GM12878 (cell line): ENCODE measurements at regions not wholly inside any gene's neighbourhood (a gene's known extent, or its start where the extent isn't known, plus 50 kb on each side); places are given as distances from the start of the nearest gene placed in this dataset.

Source experiments
- ATAC-seq: fragments of 200-7000 bp; cut with Tn5 transposase; 3 replicates; pipeline ENCODE4 v1.9.1; 2020; ENCODE audit warnings: mild to moderate bottlenecking, moderate library complexity
- BruUV-seq: library from RNA; stranded (reverse); fragments of 400-500 nt; replicated peaks from 2 replicates; lab custom pipeline; 2021; lab: Mats Ljungman, UMichigan
- CTCF ChIA-PET: fragments of 300-600 bp; sonication (Branson Sonifier 250); formaldehyde crosslinking; extraction: SDS; loops from one replicate; lab custom pipeline; 2021; ENCODE audit warnings: inconsistent platforms; lab: Yijun Ruan, JAX
- POLR2A ChIA-PET: fragments of 350-600 bp; formaldehyde crosslinking; extraction: SDS; loops from one replicate; lab custom pipeline; 2021; ENCODE audit warnings: inconsistent platforms; lab: Charles Lee
- RAD21 ChIA-PET: fragments of 300-600 bp; sonication (Branson Sonifier 250); formaldehyde crosslinking; loops from one replicate; lab custom pipeline; 2023; ENCODE audit warnings: antibody characterized with exemption; ENCODE audit not compliant: unreplicated experiment; lab: Charles Lee
- SMC1A ChIA-PET: fragments of 300-600 bp; sonication (Branson Sonifier 250); formaldehyde crosslinking; loops from one replicate; lab custom pipeline; 2023; ENCODE audit not compliant: unreplicated experiment, uncharacterized antibody; lab: Charles Lee
- DNase-seq: peaks from one replicate; pipeline ENCODE4 v3.0.0-alpha.2; 2011; ENCODE audit warnings: low read depth, low spot score
- FAIRE-seq: peaks from 3 replicates; lab custom pipeline; 2011; peaks lifted over from hg19 to GRCh38; lab: Jason Lieb, UNC
- H2AFZ ChIP-seq: 2 replicates; pipeline ENCODE4 v1.6.0; 2011; ENCODE audit warnings: low read depth, low read length, control low read depth; ENCODE audit not compliant: control insufficient read depth
- H3K27ac ChIP-seq: 2 replicates; pipeline ENCODE4 v1.5.1; 2011; ENCODE audit warnings: control low read depth; ENCODE audit not compliant: control insufficient read depth, insufficient read depth
- H3K27me3 ChIP-seq, 2 experiments: replicated peaks in 1 of 2; 2 replicates each; pipeline versions ENCODE4 v1.6.0 to v1.6.1; 2011; ENCODE audit warnings: low read length in 1 of 2; ENCODE audit not compliant: control insufficient read depth in 2 of 2, insufficient read depth in 2 of 2
- H3K36me3 ChIP-seq, 2 experiments: 2 replicates each; pipeline ENCODE4 v1.5.1; 2011; ENCODE audit warnings: low read length in 1 of 2; ENCODE audit not compliant: control insufficient read depth in 2 of 2, insufficient read depth in 2 of 2
- H3K4me1 ChIP-seq: 2 replicates; pipeline ENCODE4 v1.6.1; 2011; ENCODE audit warnings: mild to moderate bottlenecking, low read length, moderate library complexity, mixed read lengths; ENCODE audit not compliant: control insufficient read depth, insufficient read depth
- H3K4me2 ChIP-seq: 2 replicates; pipeline ENCODE4 v1.6.0; 2011; ENCODE audit warnings: control low read depth; ENCODE audit not compliant: control insufficient read depth, insufficient read depth
- H3K4me3 ChIP-seq: fragments of 200-600 bp; sonication (generic); 2 replicates; pipeline ENCODE4 v1.5.1; 2016
- H3K79me2 ChIP-seq: 2 replicates; pipeline ENCODE4 v1.6.0; 2011; ENCODE audit warnings: low read length; ENCODE audit not compliant: control insufficient read depth, insufficient read depth
- H3K9ac ChIP-seq: 2 replicates; pipeline ENCODE4 v1.8.0; 2011; ENCODE audit warnings: low read length, control low read depth, mixed read lengths; ENCODE audit not compliant: control insufficient read depth, insufficient read depth
- H3K9me3 ChIP-seq: replicated peaks from 3 replicates; pipeline ENCODE4 v1.5.1; 2011; ENCODE audit warnings: mild to moderate bottlenecking, low read length; ENCODE audit not compliant: control insufficient read depth, insufficient read depth
- H4K20me1 ChIP-seq: 2 replicates; pipeline ENCODE4 v1.6.0; 2011; ENCODE audit not compliant: control insufficient read depth, insufficient read depth
- BACH1 ChIP-seq: fragments of 450-650 bp; IDR thresholded peaks from 2 replicates; pipeline ENCODE4 v1.6.1; 2017; ENCODE audit warnings: mild to moderate bottlenecking, borderline replicate concordance
- CHD4 ChIP-seq: fragments of 200-600 bp; sonication (generic); IDR thresholded peaks from 2 replicates; pipeline ENCODE4 v1.6.1; 2016; ENCODE audit warnings: mild to moderate bottlenecking
- CREB1 ChIP-seq: IDR thresholded peaks from 2 replicates; pipeline ENCODE4 v1.6.1; 2012; ENCODE audit warnings: low read depth, mild to moderate bottlenecking, inconsistent platforms
- CREM ChIP-seq: IDR thresholded peaks from 2 replicates; pipeline ENCODE4 v1.6.1; 2014; ENCODE audit warnings: antibody characterized with exemption, low read depth
- IKZF1 ChIP-seq: fragments of 450-650 bp; conservative IDR thresholded peaks from 2 replicates; pipeline ENCODE4 v1.6.1; 2017; ENCODE audit warnings: antibody characterized with exemption, mild to moderate bottlenecking
- KLF5 ChIP-seq: fragments of 450-650 bp; IDR thresholded peaks from 2 replicates; pipeline ENCODE4 v1.6.1; 2014; ENCODE audit warnings: mild to moderate bottlenecking; ENCODE audit not compliant: partially characterized antibody
- MEF2B ChIP-seq: fragments of 450-650 bp; IDR thresholded peaks from 2 replicates; pipeline ENCODE4 v1.6.1; 2018; ENCODE audit warnings: mild to moderate bottlenecking, moderate library complexity; ENCODE audit not compliant: partially characterized antibody, poor library complexity, severe bottlenecking
- NR2C2 ChIP-seq: IDR thresholded peaks from 2 replicates; pipeline ENCODE4 v1.6.1; 2011; ENCODE audit warnings: borderline replicate concordance, low read depth; ENCODE audit not compliant: control insufficient read depth, insufficient read length
- RB1 ChIP-seq: fragments of 450-650 bp; formaldehyde crosslinking; IDR thresholded peaks from 2 replicates; pipeline ENCODE4 v1.6.1; 2017; ENCODE audit warnings: mild to moderate bottlenecking, borderline replicate concordance
- RBBP5 ChIP-seq: fragments of 200-600 bp; sonication (generic); conservative IDR thresholded peaks from 2 replicates; pipeline ENCODE4 v1.6.1; 2016
- SMC3 ChIP-seq: IDR thresholded peaks from 2 replicates; pipeline ENCODE4 v1.6.1; 2011; ENCODE audit warnings: low read length, improper control_type of control experiment, borderline replicate concordance
- TBL1XR1 ChIP-seq: IDR thresholded peaks from 2 replicates; pipeline ENCODE4 v1.6.1; 2012; ENCODE audit warnings: low read depth, low read length, improper control_type of control experiment
- YBX1 ChIP-seq: fragments of 450-650 bp; IDR thresholded peaks from 2 replicates; pipeline ENCODE4 v1.6.1; 2016; ENCODE audit warnings: antibody characterized with exemption
- ZBTB33 ChIP-seq: fragments of 450-650 bp; IDR thresholded peaks from 2 replicates; pipeline ENCODE4 v1.6.1; 2017; ENCODE audit warnings: mild to moderate bottlenecking
- ZNF217 ChIP-seq: fragments of 450-650 bp; IDR thresholded peaks from 2 replicates; pipeline ENCODE4 v1.6.1; 2017; ENCODE audit warnings: antibody characterized with exemption, mild to moderate bottlenecking
- ZSCAN29 ChIP-seq: fragments of 450-650 bp; IDR thresholded peaks from 2 replicates; pipeline ENCODE4 v1.6.1; 2017; ENCODE audit warnings: mild to moderate bottlenecking, moderate library complexity
- WGBS: methylation state at CpG from one replicate; pipeline ENCODE4 v1.1.6; 2016; ENCODE audit warnings: low lambda C conversion rate; ENCODE audit not compliant: insufficient replicate concordance, insufficient coverage; ENCODE audit errors: missing lambda C conversion rate; 5-methylcytosine and 5-hydroxymethylcytosine counted together
- in situ Hi-C: fragments of 300-500 bp; cut with MboI; formaldehyde crosslinking; loops from 9 replicates; pipeline ENCODE4 v1.14.3; 2018; ENCODE audit warnings: mixed read lengths
- intact Hi-C: fragments of 100-400 bp; cut with micrococcal nuclease; formaldehyde crosslinking; loops from one replicate; pipeline ENCODE4 v1.14.2; 2022; ENCODE audit not compliant: unreplicated experiment
- TF ChIP-seq, protein P1 (sequence below): IDR thresholded peaks from 2 replicates; pipeline ENCODE4 v1.6.1; 2012; ENCODE audit warnings: low read length, inconsistent platforms
- TF ChIP-seq, protein P2 (sequence below): fragments of 450-650 bp; conservative IDR thresholded peaks from 2 replicates; pipeline ENCODE4 v1.6.1; 2017; ENCODE audit warnings: mild to moderate bottlenecking, moderate library complexity

DNA sequence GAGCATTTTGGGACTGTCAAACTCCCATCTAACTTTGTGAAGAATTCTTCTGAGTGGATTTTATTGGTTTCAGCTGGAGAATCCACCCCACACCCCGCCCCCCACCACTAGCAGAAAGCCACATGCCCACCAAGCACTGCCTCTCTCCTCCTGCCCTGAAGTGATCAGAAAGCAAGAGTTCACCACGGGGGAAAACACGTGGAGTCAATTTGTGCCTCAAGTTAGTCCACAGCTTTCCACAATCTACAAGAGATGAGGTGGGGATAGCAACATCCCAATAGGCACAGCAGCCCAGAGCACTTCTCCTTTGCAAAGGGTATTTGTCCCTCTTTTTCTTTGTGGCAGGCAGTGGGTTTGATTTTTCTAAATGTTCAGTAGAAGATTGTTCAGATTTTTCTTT lies 177.3 kb upstream of the NT5E start (continued):
- TF ChIP-seq, protein P1, sequence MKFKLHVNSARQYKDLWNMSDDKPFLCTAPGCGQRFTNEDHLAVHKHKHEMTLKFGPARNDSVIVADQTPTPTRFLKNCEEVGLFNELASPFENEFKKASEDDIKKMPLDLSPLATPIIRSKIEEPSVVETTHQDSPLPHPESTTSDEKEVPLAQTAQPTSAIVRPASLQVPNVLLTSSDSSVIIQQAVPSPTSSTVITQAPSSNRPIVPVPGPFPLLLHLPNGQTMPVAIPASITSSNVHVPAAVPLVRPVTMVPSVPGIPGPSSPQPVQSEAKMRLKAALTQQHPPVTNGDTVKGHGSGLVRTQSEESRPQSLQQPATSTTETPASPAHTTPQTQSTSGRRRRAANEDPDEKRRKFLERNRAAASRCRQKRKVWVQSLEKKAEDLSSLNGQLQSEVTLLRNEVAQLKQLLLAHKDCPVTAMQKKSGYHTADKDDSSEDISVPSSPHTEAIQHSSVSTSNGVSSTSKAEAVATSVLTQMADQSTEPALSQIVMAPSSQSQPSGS, result no peak

DNA sequence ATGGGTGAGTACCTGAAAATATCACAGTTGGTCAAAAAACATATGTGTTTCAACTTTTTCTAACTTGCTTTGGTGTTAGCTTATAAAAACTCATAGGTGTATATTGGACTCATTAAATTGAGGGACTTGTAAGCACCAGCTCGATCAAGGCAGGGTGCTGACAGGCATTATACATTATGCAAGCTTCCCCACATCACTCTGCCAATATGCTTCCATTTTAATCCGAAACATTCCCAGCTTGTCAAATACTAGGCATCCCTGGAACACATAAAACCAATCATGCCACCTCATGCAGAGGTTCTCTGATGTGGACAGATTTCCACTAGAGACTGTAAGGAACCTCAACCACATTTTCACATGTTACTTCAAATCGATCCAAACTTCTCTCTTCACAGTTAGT lies 187.3 kb upstream of the NT5E start:
- no peaks in the 10 kb centered on the region for H3K79me2 ChIP-seq
- BruUV-seq, result no TSS peak
- no peaks in the 10 kb centered on the region for H3K36me3 ChIP-seq
- ChIA-PET CTCF (no interaction called here), SMC1A (no interaction called here), POLR2A (no interaction called here), RAD21 (no interaction called here)
- FAIRE-seq (no peak), DNase-seq (no peak), ATAC-seq (no peak)
- intact Hi-C loops (no loop called here), in situ Hi-C loops (no loop called here)
- no peaks in the 10 kb centered on the region for H3K9me3 ChIP-seq
- H3K27me3 ChIP-seq, result no peaks in the 10 kb centered on the region
- no peak overlapping the region for H3K4me3 ChIP-seq
- no peak overlapping the region for H2AFZ ChIP-seq
- H3K4me2 ChIP-seq, result no peak overlapping the region
- no peak overlapping the region for H3K9ac ChIP-seq
- no peaks in the 10 kb centered on the region for H3K4me1 ChIP-seq
- 0% methylated on average over 3 of the region's 3 CpGs for WGBS
- H3K27ac ChIP-seq, result no peak overlapping the region
- no peaks in the 10 kb centered on the region for H4K20me1 ChIP-seq
- TF ChIP-seq RBBP5 (no peak), NR2C2 (no peak), CREM (no peak), ZSCAN29 (no peak), SMC3 (no peak), MEF2B (no peak), BACH1 (no peak), IKZF1 (no peak), CREB1 (no peak), RB1 (no peak), YBX1 (no peak), ZNF217 (no peak), KLF5 (no peak), TBL1XR1 (no peak), CHD4 (no peak), ZBTB33 (no peak)
- TF ChIP-seq, protein P2, sequence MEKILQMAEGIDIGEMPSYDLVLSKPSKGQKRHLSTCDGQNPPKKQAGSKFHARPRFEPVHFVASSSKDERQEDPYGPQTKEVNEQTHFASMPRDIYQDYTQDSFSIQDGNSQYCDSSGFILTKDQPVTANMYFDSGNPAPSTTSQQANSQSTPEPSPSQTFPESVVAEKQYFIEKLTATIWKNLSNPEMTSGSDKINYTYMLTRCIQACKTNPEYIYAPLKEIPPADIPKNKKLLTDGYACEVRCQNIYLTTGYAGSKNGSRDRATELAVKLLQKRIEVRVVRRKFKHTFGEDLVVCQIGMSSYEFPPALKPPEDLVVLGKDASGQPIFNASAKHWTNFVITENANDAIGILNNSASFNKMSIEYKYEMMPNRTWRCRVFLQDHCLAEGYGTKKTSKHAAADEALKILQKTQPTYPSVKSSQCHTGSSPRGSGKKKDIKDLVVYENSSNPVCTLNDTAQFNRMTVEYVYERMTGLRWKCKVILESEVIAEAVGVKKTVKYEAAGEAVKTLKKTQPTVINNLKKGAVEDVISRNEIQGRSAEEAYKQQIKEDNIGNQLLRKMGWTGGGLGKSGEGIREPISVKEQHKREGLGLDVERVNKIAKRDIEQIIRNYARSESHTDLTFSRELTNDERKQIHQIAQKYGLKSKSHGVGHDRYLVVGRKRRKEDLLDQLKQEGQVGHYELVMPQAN, result no peak
